ENCODE measurements at regions not wholly inside any gene's neighbourhood (a gene's known extent, or its start where the extent isn't known, plus 50 kb on each side); places are given as distances from the start of the nearest gene placed in this dataset.

- no peak for TF ChIP-seq EZH2phosphoT487 (IDR thresholded peaks at IDR 0.05; ENCODE audit: insufficient read depth, low read depth)
- no peak for TF ChIP-seq EZH2 (IDR thresholded peaks at IDR 0.05; ENCODE audit: insufficient read depth, poor library complexity, severe bottlenecking)
These were observed 83.1 kb downstream of the SDC1 start for GRCh38 chr2:20141806-20142205.

Data from GM23248 (cell line).